Panc1 (cell line): ENCODE measurements at regions not wholly inside any gene's neighbourhood (a gene's known extent, or its start where the extent isn't known, plus 50 kb on each side); places are given as distances from the start of the nearest gene placed in this dataset.

Experiments used
- ATAC-seq: fragments of 200-7000 bp; cut with Tn5 transposase; 2 replicates; pipeline ENCODE4 v1.9.1; 2020; ENCODE audit warnings: mild to moderate bottlenecking, moderate library complexity
- BruUV-seq: library from RNA; stranded (reverse); fragments of 400-500 nt; replicated peaks from 2 replicates; lab custom pipeline; 2021; lab: Mats Ljungman, UMichigan
- CTCF ChIA-PET: fragments of 300-600 bp; sonication (Branson Sonifier 250); formaldehyde crosslinking; loops from one replicate; lab custom pipeline; 2022; ENCODE audit warnings: antibody characterized with exemption; lab: Charles Lee
- POLR2A ChIA-PET: fragments of 300-600 bp; sonication (Branson Sonifier 250); formaldehyde crosslinking; loops from one replicate; lab custom pipeline; 2022; ENCODE audit warnings: antibody characterized with exemption; lab: Charles Lee
- DNase-seq: peaks from one replicate; pipeline ENCODE4 v3.0.0-alpha.2; 2010; ENCODE audit warnings: low read depth, low spot score
- H3K27ac ChIP-seq: 2 replicates; pipeline ENCODE4 v1.5.1; 2011; ENCODE audit warnings: mild to moderate bottlenecking, low read length, inconsistent platforms
- H3K27me3 ChIP-seq: fragments of 200-500 bp; sonication (Bioruptor generic); 2 replicates; pipeline ENCODE4 v1.6.0; 2014; ENCODE audit warnings: low read length, inconsistent platforms; ENCODE audit not compliant: control insufficient read depth, insufficient read depth
- H3K36me3 ChIP-seq: fragments of 200-500 bp; sonication (Bioruptor generic); 2 replicates; pipeline ENCODE4 v1.5.1; 2014; ENCODE audit warnings: inconsistent platforms, mild to moderate bottlenecking, low read length, moderate library complexity; ENCODE audit not compliant: control insufficient read depth, insufficient read depth
- H3K4me1 ChIP-seq: 2 replicates; pipeline ENCODE4 v1.5.1; 2011; ENCODE audit warnings: inconsistent platforms, mild to moderate bottlenecking, low read length, moderate library complexity; ENCODE audit not compliant: control insufficient read depth, insufficient read depth
- H3K4me3 ChIP-seq, 2 experiments: 2 replicates each; pipeline ENCODE4 v1.5.1; 2011 to 2012; ENCODE audit warnings: low read depth in 2 of 2, low read length in 2 of 2, mild to moderate bottlenecking in 2 of 2, inconsistent platforms in 1 of 2, moderate library complexity in 1 of 2
- H3K9me3 ChIP-seq: fragments of 200-500 bp; sonication (Bioruptor generic); 2 replicates; pipeline ENCODE4 v1.5.1; 2014; ENCODE audit warnings: low read depth, mild to moderate bottlenecking, inconsistent platforms, low read length, moderate library complexity; ENCODE audit not compliant: control insufficient read depth, insufficient read depth
- CTCF ChIP-seq: fragments of 450-650 bp; IDR thresholded peaks from 2 replicates; pipeline ENCODE4 v1.5.1; 2017; ENCODE audit warnings: mild to moderate bottlenecking
- POLR2AphosphoS5 ChIP-seq: IDR thresholded peaks from 2 replicates; pipeline ENCODE4 v1.6.1; 2012; ENCODE audit warnings: mild to moderate bottlenecking, low read depth, low read length, moderate library complexity
- REST ChIP-seq, 2 experiments: IDR thresholded peaks; 2 replicates each; pipeline ENCODE4 v1.6.1; 2011 to 2012; ENCODE audit warnings: low read depth in 2 of 2, control low read depth in 1 of 2, low read length in 1 of 2, mild to moderate bottlenecking in 1 of 2, moderate library complexity in 1 of 2; ENCODE audit not compliant: insufficient read depth in 1 of 2
- SIN3A ChIP-seq: IDR thresholded peaks from 2 replicates; pipeline ENCODE4 v1.6.1; 2012; ENCODE audit warnings: low read depth, mild to moderate bottlenecking, low read length, moderate library complexity, borderline replicate concordance; ENCODE audit not compliant: insufficient read depth
- TCF7L2 ChIP-seq: IDR thresholded peaks from 2 replicates; pipeline ENCODE4 v1.6.1; 2011; ENCODE audit warnings: mild to moderate bottlenecking, low read depth, low read length, inconsistent platforms
- in situ Hi-C: cut with HindIII; loops from 2 replicates; pipeline ENCODE4 v1.10.0; 2016; ENCODE audit warnings: low sequenced_read_pairs, low pct_unique_long_range_greater_than_20kb
- intact Hi-C: fragments of 100-400 bp; cut with micrococcal nuclease; formaldehyde crosslinking; loops from one replicate; pipeline ENCODE4 v1.10.0; 2022; ENCODE audit not compliant: unreplicated experiment

- Histone ChIP-seq H3K4me3 (no peak overlapping the region), H3K9me3 (no peaks in the 10 kb centered on the region), H3K36me3 (no peaks in the 10 kb centered on the region), H3K4me1 (no peaks in the 10 kb centered on the region), H3K27me3 (no peaks in the 10 kb centered on the region), H3K27ac (no peak overlapping the region)
- DNase-seq (no peak), ATAC-seq (no peak)
- ChIA-PET POLR2A (no interaction called here), CTCF (no interaction called here)
- intact Hi-C loops (no loop called here), in situ Hi-C loops (no loop called here)
- BruUV-seq: no TSS peak
- no peak for TF ChIP-seq REST (IDR thresholded peaks at IDR 0.05; ENCODE audit: insufficient read depth in 1 of 2, low read depth in 2 of 2, low read length in 1 of 2)
- no peak for TF ChIP-seq SIN3A
- no peak for TF ChIP-seq TCF7L2
- TF ChIP-seq POLR2AphosphoS5: no peak
- TF ChIP-seq CTCF: no peak
Measured at GRCh38 chrX:125622899-125623298, 303.2 kb downstream of the TEX13C start.

- intact Hi-C loops (no loop called here), in situ Hi-C loops (no loop called here)
- TF ChIP-seq SIN3A: no peak
- H3K27me3 ChIP-seq: no peaks in the 10 kb centered on the region
- H3K36me3 ChIP-seq: no peaks in the 10 kb centered on the region
- ATAC-seq: no peak
- H3K9me3 ChIP-seq: no peaks in the 10 kb centered on the region
- POLR2A ChIA-PET: no interaction called here
- no TSS peak for BruUV-seq
- H3K4me3 ChIP-seq: no peak overlapping the region
- no peak for DNase-seq
- CTCF ChIA-PET: no interaction called here
- no peak overlapping the region for H3K27ac ChIP-seq
- no peaks in the 10 kb centered on the region for H3K4me1 ChIP-seq
Measured at GRCh38 chrX:125627676-125628075, 308.0 kb downstream of the TEX13C start.

GRCh38 chrX:125628435-125628834, 308.8 kb downstream of the TEX13C start:
- H3K36me3 ChIP-seq: no peaks in the 10 kb centered on the region
- intact Hi-C loops: no loop called here
- DNase-seq (no peak), ATAC-seq (no peak)
- H3K4me1 ChIP-seq: no peaks in the 10 kb centered on the region
- no peak overlapping the region for H3K4me3 ChIP-seq
- H3K9me3 ChIP-seq: no peaks in the 10 kb centered on the region
- in situ Hi-C loops: no loop called here
- ChIA-PET POLR2A (no interaction called here), CTCF (no interaction called here)
- TF ChIP-seq REST (IDR thresholded peaks at IDR 0.05; ENCODE audit: insufficient read depth in 1 of 2, low read depth in 2 of 2, low read length in 1 of 2) (no peak), TCF7L2 (no peak), POLR2AphosphoS5 (no peak), SIN3A (no peak), CTCF (no peak)
- H3K27me3 ChIP-seq: no peaks in the 10 kb centered on the region
- no TSS peak for BruUV-seq
- H3K27ac ChIP-seq: no peak overlapping the region
